ENCODE measurements at regions not wholly inside any gene's neighbourhood (a gene's known extent, or its start where the extent isn't known, plus 50 kb on each side); places are given as distances from the start of the nearest gene placed in this dataset.

- DNase-seq (ENCODE audit: low read depth), result no peak
Measured at GRCh38 chr12:24270965-24271364, 321.5 kb upstream of the SOX5 start.

GRCh38 chr12:24270464-24270863 lies 321.0 kb upstream of the SOX5 start:
- DNase-seq (ENCODE audit: low read depth), result no peak

- no peak for DNase-seq (ENCODE audit: low read depth)
Measured at GRCh38 chr12:24268663-24269186, 319.3 kb upstream of the SOX5 start.

- DNase-seq (ENCODE audit: low read depth), result no peak
Measured at GRCh38 chr12:24266982-24267381, 317.5 kb upstream of the SOX5 start.

- DNase-seq (ENCODE audit: low read depth), result no peak
Measured at GRCh38 chr12:24256684-24257083, 307.2 kb upstream of the SOX5 start.

- DNase-seq (ENCODE audit: low read depth), result no peak
Measured at GRCh38 chr12:24255920-24256665, 306.6 kb upstream of the SOX5 start.

- DNase-seq (ENCODE audit: low read depth), result no peak
Measured at GRCh38 chr12:24252602-24253001, 303.1 kb upstream of the SOX5 start.

GRCh38 chr12:24246934-24247333 lies 297.5 kb upstream of the SOX5 start:
- DNase-seq (ENCODE audit: low read depth), result no peak

- no peak for DNase-seq (ENCODE audit: low read depth)
Measured at GRCh38 chr12:24246376-24246775, 296.9 kb upstream of the SOX5 start.

- no peak for DNase-seq (ENCODE audit: low read depth)
Measured at GRCh38 chr12:24244801-24245200, 295.3 kb upstream of the SOX5 start.

- no peak for DNase-seq (ENCODE audit: low read depth)
Measured at GRCh38 chr12:24244231-24244630, 294.8 kb upstream of the SOX5 start.

- no peak for DNase-seq (ENCODE audit: low read depth)
Measured at GRCh38 chr12:24240707-24241106, 291.2 kb upstream of the SOX5 start.

- DNase-seq (ENCODE audit: low read depth), result no peak
Measured at GRCh38 chr12:24233519-24234246, 284.2 kb upstream of the SOX5 start.

- DNase-seq (ENCODE audit: low read depth), result no peak
Measured at GRCh38 chr12:24232531-24232930, 283.1 kb upstream of the SOX5 start.

- DNase-seq (ENCODE audit: low read depth), result no peak
Measured at GRCh38 chr12:24231298-24231697, 281.8 kb upstream of the SOX5 start.

GRCh38 chr12:24230061-24230701 lies 280.7 kb upstream of the SOX5 start:
- DNase-seq (ENCODE audit: low read depth), result no peak

- DNase-seq (ENCODE audit: low read depth), result no peak
Measured at GRCh38 chr12:24229031-24229700, 279.7 kb upstream of the SOX5 start.

GRCh38 chr12:24228371-24228770 lies 278.9 kb upstream of the SOX5 start:
- no peak for DNase-seq (ENCODE audit: low read depth)

GRCh38 chr12:24227551-24227950 lies 278.1 kb upstream of the SOX5 start:
- no peak for DNase-seq (ENCODE audit: low read depth)

GRCh38 chr12:24226745-24227350 lies 277.4 kb upstream of the SOX5 start:
- DNase-seq (ENCODE audit: low read depth), result peak; percentile 38

GRCh38 chr12:24224401-24224800 lies 274.9 kb upstream of the SOX5 start:
- no peak for DNase-seq (ENCODE audit: low read depth)

GRCh38 chr12:24223926-24224325 lies 274.5 kb upstream of the SOX5 start:
- no peak for DNase-seq (ENCODE audit: low read depth)
